ENCODE measurements at regions not wholly inside any gene's neighbourhood (a gene's known extent, or its start where the extent isn't known, plus 50 kb on each side); places are given as distances from the start of the nearest gene placed in this dataset.

- no peak for ATAC-seq (ENCODE audit: insufficient read depth, low FRiP score)
- DNase-seq = no peak
- Histone ChIP-seq H3K4me1 (ENCODE audit: control insufficient read depth in 5 of 5, insufficient read depth in 5 of 5, low read length in 5 of 5) (peaks cover 0 to 6% (median 2%) of the 10 kb centered on the region in 5 donors), H3K9me3 (ENCODE audit: control insufficient read depth in 4 of 4, insufficient read depth in 3 of 4, low read length in 3 of 4) (no peaks in the 10 kb centered on the region), H3K36me3 (ENCODE audit: control insufficient read depth in 4 of 4, insufficient read depth in 4 of 4, low read length in 4 of 4) (no peaks in the 10 kb centered on the region), H3K27me3 (ENCODE audit: control insufficient read depth in 3 of 3, insufficient read depth in 3 of 3, low read length in 2 of 3) (no peaks in the 10 kb centered on the region), H3K4me3 (no peak overlapping the region), H3K9ac (ENCODE audit: insufficient read depth in 1 of 2, low read length in 2 of 2) (no peak overlapping the region), H3K27ac (ENCODE audit: low read depth in 1 of 2, low read length in 1 of 2) (no peak overlapping the region)
- 46 to 48% methylated on average over 9 of the region's 9 CpGs for WGBS, 2 donors
- TF ChIP-seq, protein P1, sequence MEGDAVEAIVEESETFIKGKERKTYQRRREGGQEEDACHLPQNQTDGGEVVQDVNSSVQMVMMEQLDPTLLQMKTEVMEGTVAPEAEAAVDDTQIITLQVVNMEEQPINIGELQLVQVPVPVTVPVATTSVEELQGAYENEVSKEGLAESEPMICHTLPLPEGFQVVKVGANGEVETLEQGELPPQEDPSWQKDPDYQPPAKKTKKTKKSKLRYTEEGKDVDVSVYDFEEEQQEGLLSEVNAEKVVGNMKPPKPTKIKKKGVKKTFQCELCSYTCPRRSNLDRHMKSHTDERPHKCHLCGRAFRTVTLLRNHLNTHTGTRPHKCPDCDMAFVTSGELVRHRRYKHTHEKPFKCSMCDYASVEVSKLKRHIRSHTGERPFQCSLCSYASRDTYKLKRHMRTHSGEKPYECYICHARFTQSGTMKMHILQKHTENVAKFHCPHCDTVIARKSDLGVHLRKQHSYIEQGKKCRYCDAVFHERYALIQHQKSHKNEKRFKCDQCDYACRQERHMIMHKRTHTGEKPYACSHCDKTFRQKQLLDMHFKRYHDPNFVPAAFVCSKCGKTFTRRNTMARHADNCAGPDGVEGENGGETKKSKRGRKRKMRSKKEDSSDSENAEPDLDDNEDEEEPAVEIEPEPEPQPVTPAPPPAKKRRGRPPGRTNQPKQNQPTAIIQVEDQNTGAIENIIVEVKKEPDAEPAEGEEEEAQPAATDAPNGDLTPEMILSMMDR (IDR thresholded peaks at IDR 0.05; ENCODE audit: control extremely low read depth, extremely low read depth) = no peak
These were observed 107.7 kb upstream of the ZNF648 start for GRCh38 chr1:182169203-182169602.

DNA sequence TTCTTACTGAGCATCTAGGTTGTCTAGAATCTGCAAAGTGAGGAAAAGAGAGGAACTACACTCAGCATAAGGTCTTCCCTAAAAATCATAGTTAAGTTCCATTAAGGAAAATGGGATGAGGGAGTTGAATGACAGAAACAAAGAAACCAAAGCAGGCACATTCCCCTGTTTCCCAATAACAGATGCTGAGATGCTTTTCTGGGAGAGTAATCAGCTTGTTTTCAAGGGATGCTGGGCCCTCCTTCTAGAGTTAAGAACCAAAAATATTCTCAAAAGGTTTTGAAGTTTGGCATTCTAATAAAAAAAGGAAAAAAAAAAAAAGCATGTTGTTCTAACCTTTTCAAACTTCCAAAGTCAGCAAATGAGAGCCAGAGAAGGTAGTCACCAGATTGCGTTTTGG is 105.2 kb upstream of the ZNF648 start:
- 97 to 100% methylated on average over 1 of the region's 1 CpG for WGBS, 2 donors
- no peaks in the 10 kb centered on the region for H3K9me3 ChIP-seq (ENCODE audit: control insufficient read depth in 4 of 4, insufficient read depth in 3 of 4, low read length in 3 of 4)
- TF ChIP-seq, protein P1 (IDR thresholded peaks at IDR 0.05; ENCODE audit: control extremely low read depth, extremely low read depth) = no peak
- no peak overlapping the region for H3K9ac ChIP-seq (ENCODE audit: insufficient read depth in 1 of 2, low read length in 2 of 2)
- H3K4me1 ChIP-seq (ENCODE audit: control insufficient read depth in 5 of 5, insufficient read depth in 5 of 5, low read length in 5 of 5) = peaks cover 0 to 6% (median 5%) of the 10 kb centered on the region in 5 donors
- H3K27me3 ChIP-seq (ENCODE audit: control insufficient read depth in 3 of 3, insufficient read depth in 3 of 3, low read length in 2 of 3) = no peaks in the 10 kb centered on the region
- DNase-seq (no peak), ATAC-seq (ENCODE audit: insufficient read depth, low FRiP score) (no peak)
- no peaks in the 10 kb centered on the region for H3K36me3 ChIP-seq (ENCODE audit: control insufficient read depth in 4 of 4, insufficient read depth in 4 of 4, low read length in 4 of 4)
- H3K4me3 ChIP-seq = no peak overlapping the region
- no peak overlapping the region for H3K27ac ChIP-seq (ENCODE audit: low read depth in 1 of 2, low read length in 1 of 2)

GRCh38 chr1:182166321-182166720 is 104.8 kb upstream of the ZNF648 start:
- H3K27ac ChIP-seq (ENCODE audit: low read depth in 1 of 2, low read length in 1 of 2) = no peak overlapping the region
- H3K4me1 ChIP-seq (ENCODE audit: control insufficient read depth in 5 of 5, insufficient read depth in 5 of 5, low read length in 5 of 5) = peaks cover 0 to 5% (median 3%) of the 10 kb centered on the region in 5 donors
- TF ChIP-seq, protein P1 (IDR thresholded peaks at IDR 0.05; ENCODE audit: control extremely low read depth, extremely low read depth) = no peak
- no peaks in the 10 kb centered on the region for H3K27me3 ChIP-seq (ENCODE audit: control insufficient read depth in 3 of 3, insufficient read depth in 3 of 3, low read length in 2 of 3)
- ATAC-seq (ENCODE audit: insufficient read depth, low FRiP score) = no peak
- no peak for DNase-seq
- H3K9me3 ChIP-seq (ENCODE audit: control insufficient read depth in 4 of 4, insufficient read depth in 3 of 4, low read length in 3 of 4) = no peaks in the 10 kb centered on the region
- H3K9ac ChIP-seq (ENCODE audit: insufficient read depth in 1 of 2, low read length in 2 of 2) = no peak overlapping the region
- no peak overlapping the region for H3K4me3 ChIP-seq
- 95 to 99% methylated on average over 5 of the region's 5 CpGs for WGBS, 2 donors
- no peaks in the 10 kb centered on the region for H3K36me3 ChIP-seq (ENCODE audit: control insufficient read depth in 4 of 4, insufficient read depth in 4 of 4, low read length in 4 of 4)

- WGBS, 2 donors = 65 to 92% methylated on average over 2 of the region's 2 CpGs
These were observed 102.8 kb upstream of the ZNF648 start for GRCh38 chr1:182164273-182164672.

More at GRCh38 chr1:182164273-182164672, 102.8 kb upstream of the ZNF648 start:
- TF ChIP-seq, protein P1 (IDR thresholded peaks at IDR 0.05; ENCODE audit: control extremely low read depth, extremely low read depth) = no peak
- Histone ChIP-seq H3K4me1 (ENCODE audit: control insufficient read depth in 5 of 5, insufficient read depth in 5 of 5, low read length in 5 of 5) (peaks cover 0 to 5% (median 0%) of the 10 kb centered on the region in 5 donors), H3K9me3 (ENCODE audit: control insufficient read depth in 4 of 4, insufficient read depth in 3 of 4, low read length in 3 of 4) (no peaks in the 10 kb centered on the region), H3K27ac (ENCODE audit: low read depth in 1 of 2, low read length in 1 of 2) (no peak overlapping the region), H3K36me3 (ENCODE audit: control insufficient read depth in 4 of 4, insufficient read depth in 4 of 4, low read length in 4 of 4) (no peaks in the 10 kb centered on the region), H3K9ac (ENCODE audit: insufficient read depth in 1 of 2, low read length in 2 of 2) (no peak overlapping the region), H3K27me3 (ENCODE audit: control insufficient read depth in 3 of 3, insufficient read depth in 3 of 3, low read length in 2 of 3) (no peaks in the 10 kb centered on the region), H3K4me3 (no peak overlapping the region)
- DNase-seq (no peak), ATAC-seq (ENCODE audit: insufficient read depth, low FRiP score) (peak; percentile 53)

Data from lung (tissue), 11 donors.